Panc1 (cell line): ENCODE measurements at regions not wholly inside any gene's neighbourhood (a gene's known extent, or its start where the extent isn't known, plus 50 kb on each side); places are given as distances from the start of the nearest gene placed in this dataset.

Source experiments
- ATAC-seq: fragments of 200-7000 bp; cut with Tn5 transposase; 2 replicates; pipeline ENCODE4 v1.9.1; 2020; ENCODE audit warnings: mild to moderate bottlenecking, moderate library complexity
- BruUV-seq: library from RNA; stranded (reverse); fragments of 400-500 nt; replicated peaks from 2 replicates; lab custom pipeline; 2021; lab: Mats Ljungman, UMichigan
- CTCF ChIA-PET: fragments of 300-600 bp; sonication (Branson Sonifier 250); formaldehyde crosslinking; loops from one replicate; lab custom pipeline; 2022; ENCODE audit warnings: antibody characterized with exemption; lab: Charles Lee
- POLR2A ChIA-PET: fragments of 300-600 bp; sonication (Branson Sonifier 250); formaldehyde crosslinking; loops from one replicate; lab custom pipeline; 2022; ENCODE audit warnings: antibody characterized with exemption; lab: Charles Lee
- DNase-seq: peaks from one replicate; pipeline ENCODE4 v3.0.0-alpha.2; 2010; ENCODE audit warnings: low read depth, low spot score
- H3K27ac ChIP-seq: 2 replicates; pipeline ENCODE4 v1.5.1; 2011; ENCODE audit warnings: mild to moderate bottlenecking, low read length, inconsistent platforms
- H3K27me3 ChIP-seq: fragments of 200-500 bp; sonication (Bioruptor generic); 2 replicates; pipeline ENCODE4 v1.6.0; 2014; ENCODE audit warnings: low read length, inconsistent platforms; ENCODE audit not compliant: control insufficient read depth, insufficient read depth
- H3K36me3 ChIP-seq: fragments of 200-500 bp; sonication (Bioruptor generic); 2 replicates; pipeline ENCODE4 v1.5.1; 2014; ENCODE audit warnings: inconsistent platforms, mild to moderate bottlenecking, low read length, moderate library complexity; ENCODE audit not compliant: control insufficient read depth, insufficient read depth
- H3K4me1 ChIP-seq: 2 replicates; pipeline ENCODE4 v1.5.1; 2011; ENCODE audit warnings: inconsistent platforms, mild to moderate bottlenecking, low read length, moderate library complexity; ENCODE audit not compliant: control insufficient read depth, insufficient read depth
- H3K4me3 ChIP-seq, 2 experiments: 2 replicates each; pipeline ENCODE4 v1.5.1; 2011 to 2012; ENCODE audit warnings: low read depth in 2 of 2, low read length in 2 of 2, mild to moderate bottlenecking in 2 of 2, inconsistent platforms in 1 of 2, moderate library complexity in 1 of 2
- H3K9me3 ChIP-seq: fragments of 200-500 bp; sonication (Bioruptor generic); 2 replicates; pipeline ENCODE4 v1.5.1; 2014; ENCODE audit warnings: low read depth, mild to moderate bottlenecking, inconsistent platforms, low read length, moderate library complexity; ENCODE audit not compliant: control insufficient read depth, insufficient read depth
- POLR2AphosphoS5 ChIP-seq: IDR thresholded peaks from 2 replicates; pipeline ENCODE4 v1.6.1; 2012; ENCODE audit warnings: mild to moderate bottlenecking, low read depth, low read length, moderate library complexity
- REST ChIP-seq, 2 experiments: IDR thresholded peaks; 2 replicates each; pipeline ENCODE4 v1.6.1; 2011 to 2012; ENCODE audit warnings: low read depth in 2 of 2, control low read depth in 1 of 2, low read length in 1 of 2, mild to moderate bottlenecking in 1 of 2, moderate library complexity in 1 of 2; ENCODE audit not compliant: insufficient read depth in 1 of 2
- SIN3A ChIP-seq: IDR thresholded peaks from 2 replicates; pipeline ENCODE4 v1.6.1; 2012; ENCODE audit warnings: low read depth, mild to moderate bottlenecking, low read length, moderate library complexity, borderline replicate concordance; ENCODE audit not compliant: insufficient read depth
- TCF7L2 ChIP-seq: IDR thresholded peaks from 2 replicates; pipeline ENCODE4 v1.6.1; 2011; ENCODE audit warnings: mild to moderate bottlenecking, low read depth, low read length, inconsistent platforms
- in situ Hi-C: cut with HindIII; loops from 2 replicates; pipeline ENCODE4 v1.10.0; 2016; ENCODE audit warnings: low sequenced_read_pairs, low pct_unique_long_range_greater_than_20kb
- intact Hi-C: fragments of 100-400 bp; cut with micrococcal nuclease; formaldehyde crosslinking; loops from one replicate; pipeline ENCODE4 v1.10.0; 2022; ENCODE audit not compliant: unreplicated experiment
- TF ChIP-seq, protein P1 (sequence below): fragments of 450-650 bp; IDR thresholded peaks from 2 replicates; pipeline ENCODE4 v1.5.1; 2017; ENCODE audit warnings: mild to moderate bottlenecking

DNA sequence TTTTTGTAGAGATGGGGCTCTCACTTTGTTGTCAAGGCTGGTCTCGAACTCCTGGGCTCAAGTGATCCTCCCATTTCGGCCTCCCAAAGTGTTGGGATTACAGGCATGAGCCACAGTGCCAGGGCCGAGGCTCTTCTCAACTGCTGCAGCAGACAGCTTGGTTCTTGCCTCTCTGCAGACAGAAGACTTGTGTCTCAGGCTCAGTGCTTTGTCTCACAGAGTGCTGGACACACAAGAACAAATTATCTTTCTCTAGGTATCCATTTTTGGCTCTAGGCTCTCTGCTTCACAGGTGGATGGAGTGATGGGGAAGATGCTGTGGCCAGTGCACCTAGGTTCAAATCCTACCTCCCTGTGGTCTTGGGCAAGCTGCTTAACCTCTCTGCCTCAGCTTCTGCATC is 80.8 kb upstream of the RNU2-1 start:
- ChIA-PET POLR2A (interaction anchor here (0.5 kb wide), 1 partner anchor 137 kb away, joined by 5 read pairs; no protein-coding TSS in a partner anchor), CTCF (no interaction called here)
- Histone ChIP-seq H3K27ac (no peak overlapping the region), H3K9me3 (no peaks in the 10 kb centered on the region), H3K36me3 (no peaks in the 10 kb centered on the region), H3K27me3 (no peaks in the 10 kb centered on the region), H3K4me1 (no peaks in the 10 kb centered on the region; the same call in 1 of the 2 replicates), H3K4me3 (no peak overlapping the region)
- no TSS peak for BruUV-seq
- DNase-seq: no peak
- ATAC-seq: no peak
- TF ChIP-seq REST (IDR thresholded peaks at IDR 0.05; ENCODE audit: insufficient read depth in 1 of 2, low read depth in 2 of 2, low read length in 1 of 2) (no peak), SIN3A (no peak), TCF7L2 (no peak), POLR2AphosphoS5 (no peak)
- TF ChIP-seq, protein P1, sequence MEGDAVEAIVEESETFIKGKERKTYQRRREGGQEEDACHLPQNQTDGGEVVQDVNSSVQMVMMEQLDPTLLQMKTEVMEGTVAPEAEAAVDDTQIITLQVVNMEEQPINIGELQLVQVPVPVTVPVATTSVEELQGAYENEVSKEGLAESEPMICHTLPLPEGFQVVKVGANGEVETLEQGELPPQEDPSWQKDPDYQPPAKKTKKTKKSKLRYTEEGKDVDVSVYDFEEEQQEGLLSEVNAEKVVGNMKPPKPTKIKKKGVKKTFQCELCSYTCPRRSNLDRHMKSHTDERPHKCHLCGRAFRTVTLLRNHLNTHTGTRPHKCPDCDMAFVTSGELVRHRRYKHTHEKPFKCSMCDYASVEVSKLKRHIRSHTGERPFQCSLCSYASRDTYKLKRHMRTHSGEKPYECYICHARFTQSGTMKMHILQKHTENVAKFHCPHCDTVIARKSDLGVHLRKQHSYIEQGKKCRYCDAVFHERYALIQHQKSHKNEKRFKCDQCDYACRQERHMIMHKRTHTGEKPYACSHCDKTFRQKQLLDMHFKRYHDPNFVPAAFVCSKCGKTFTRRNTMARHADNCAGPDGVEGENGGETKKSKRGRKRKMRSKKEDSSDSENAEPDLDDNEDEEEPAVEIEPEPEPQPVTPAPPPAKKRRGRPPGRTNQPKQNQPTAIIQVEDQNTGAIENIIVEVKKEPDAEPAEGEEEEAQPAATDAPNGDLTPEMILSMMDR: no peak
- intact Hi-C loops (no loop called here), in situ Hi-C loops (no loop called here)

GRCh38 chr17:43312011-43312410 is 78.2 kb upstream of the RNU2-1 start:
- H3K27me3 ChIP-seq: no peaks in the 10 kb centered on the region
- H3K27ac ChIP-seq: no peak overlapping the region
- intact Hi-C loops (no loop called here), in situ Hi-C loops (no loop called here)
- no TSS peak for BruUV-seq
- no peaks in the 10 kb centered on the region for H3K9me3 ChIP-seq
- no peaks in the 10 kb centered on the region for H3K36me3 ChIP-seq
- TF ChIP-seq, protein P1: no peak
- TF ChIP-seq SIN3A (no peak), TCF7L2 (no peak), POLR2AphosphoS5 (no peak), REST (IDR thresholded peaks at IDR 0.05; ENCODE audit: insufficient read depth in 1 of 2, low read depth in 2 of 2, low read length in 1 of 2) (no peak)
- H3K4me3 ChIP-seq: no peak overlapping the region
- ATAC-seq (no peak), DNase-seq (no peak)
- POLR2A ChIA-PET: no interaction called here
- CTCF ChIA-PET: no interaction called here
- H3K4me1 ChIP-seq: no peaks in the 10 kb centered on the region; the same call in 1 of the 2 replicates
